Adrenal gland (tissue), 5 donors: ENCODE measurements at regions not wholly inside any gene's neighbourhood (a gene's known extent, or its start where the extent isn't known, plus 50 kb on each side); places are given as distances from the start of the nearest gene placed in this dataset.

Experiments used
- CTCF ChIP-seq, 6 experiments: fragments of 450-650 bp in 4 of 6; fragments of 200-600 bp in 2 of 6; sonication (generic) in 1 of 6; IDR thresholded peaks; 1 replicate in 5 of 6; 2 replicates in 1 of 6; pipeline versions ENCODE4 v1.5.1 to v1.8.0; 2016 to 2021; ENCODE audit warnings: antibody characterized with exemption in 6 of 6, mild to moderate bottlenecking in 2 of 6, moderate library complexity in 1 of 6
- POLR2A ChIP-seq, 2 donors: fragments of 450-650 bp; IDR thresholded peaks; one replicate each; pipeline ENCODE4 v1.6.1; 2017; ENCODE audit warnings: antibody characterized with exemption in 2 of 2, mild to moderate bottlenecking in 2 of 2, moderate library complexity in 1 of 2
- donor health status: DM: no; HTN: no; CAD: no.

GRCh38 chr2:192314800-192315481 is 120.2 kb upstream of the TMEFF2 start:
- TF ChIP-seq POLR2A (IDR thresholded peaks at IDR 0.05) (no peak), CTCF (IDR thresholded peaks at IDR 0.05) (no peak)
